SK-N-SH (cell line): ENCODE measurements at regions not wholly inside any gene's neighbourhood (a gene's known extent, or its start where the extent isn't known, plus 50 kb on each side); places are given as distances from the start of the nearest gene placed in this dataset.

ENCODE experiments used
- CTCF ChIP-seq: fragments of 200-600 bp; sonication (generic); IDR thresholded peaks from 2 replicates; pipeline ENCODE4 v1.6.1; 2017; ENCODE audit warnings: antibody characterized with exemption, mild to moderate bottlenecking, moderate library complexity
- EZH2phosphoT487 ChIP-seq: fragments of 200-600 bp; sonication (generic); IDR thresholded peaks from 2 replicates; pipeline ENCODE4 v1.6.1; 2017; ENCODE audit warnings: low read depth, mixed run types, mild to moderate bottlenecking, antibody characterized with exemption, moderate library complexity, borderline replicate concordance
- POLR2AphosphoS5 ChIP-seq: IDR thresholded peaks from 2 replicates; pipeline ENCODE4 v1.6.1; 2012; ENCODE audit warnings: low read depth, low read length
- SIN3A ChIP-seq: IDR thresholded peaks from 2 replicates; pipeline ENCODE4 v1.6.1; 2012; ENCODE audit warnings: low read depth, mild to moderate bottlenecking, low read length, moderate library complexity, borderline replicate concordance
- USF1 ChIP-seq: IDR thresholded peaks from 2 replicates; pipeline ENCODE4 v1.4.0; 2012; ENCODE audit warnings: low read depth, borderline replicate concordance

- TF ChIP-seq CTCF (no peak), EZH2phosphoT487 (no peak), POLR2AphosphoS5 (no peak), SIN3A (no peak), USF1 (no peak)
These were observed 238.5 kb downstream of the NSUN3 start for GRCh38 chr3:94301366-94301765.
